ENCODE measurements at regions not wholly inside any gene's neighbourhood (a gene's known extent, or its start where the extent isn't known, plus 50 kb on each side); places are given as distances from the start of the nearest gene placed in this dataset.

DNA sequence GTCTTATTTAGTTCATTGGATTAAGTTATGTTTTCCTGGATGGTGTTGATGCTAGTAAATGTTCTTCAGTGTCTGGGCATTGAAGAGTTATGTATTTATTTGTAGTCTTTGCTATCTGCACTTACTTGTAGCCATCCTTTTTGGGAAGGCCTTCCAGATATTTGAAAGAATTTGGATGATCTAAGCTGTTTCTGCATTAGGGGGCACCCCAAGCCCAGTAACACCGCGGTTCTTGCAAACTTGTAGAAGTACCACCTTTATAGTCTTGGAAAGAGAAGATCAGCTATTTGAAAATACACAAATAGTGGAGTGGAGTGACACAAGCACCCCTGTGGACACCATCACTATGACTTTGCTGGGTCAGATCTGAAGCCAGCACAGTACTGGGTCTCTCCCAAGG is 175.9 kb upstream of the KIF2B start:
- no peaks in the 10 kb centered on the region for H3K36me3 ChIP-seq (ENCODE audit: control insufficient read depth in 4 of 4, insufficient read depth in 4 of 4, low read length in 3 of 4)
- H3K9me3 ChIP-seq (ENCODE audit: control extremely low read depth in 1 of 5, control insufficient read depth in 4 of 5, insufficient read depth in 2 of 5, low read depth in 1 of 5, low read length in 4 of 5), result no peaks in the 10 kb centered on the region
- H3K4me1 ChIP-seq (ENCODE audit: control extremely low read depth in 1 of 4, control insufficient read depth in 4 of 4, insufficient read depth in 4 of 4, low read length in 3 of 4), result no peaks in the 10 kb centered on the region
- no peaks in the 10 kb centered on the region for H3K27me3 ChIP-seq (replicated peaks in 2 of 5; ENCODE audit: control insufficient read depth in 4 of 5, insufficient read depth in 5 of 5, low read length in 4 of 5)
- no peak overlapping the region for H3K27ac ChIP-seq (ENCODE audit: insufficient read depth in 1 of 2, low read depth in 1 of 2, low read length in 2 of 2, poor library complexity in 1 of 2, severe bottlenecking in 2 of 2)
- POLR2A ChIA-PET, result no interaction called here
- WGBS (ENCODE audit: insufficient coverage), result 100% methylated on average over 2 of the region's 2 CpGs
- no peak for DNase-seq
- no peak overlapping the region for H3K4me3 ChIP-seq (ENCODE audit: control insufficient read depth in 1 of 7, extremely low read depth in 1 of 7, insufficient read depth in 4 of 7, low read depth in 2 of 7, low read length in 6 of 7)
- CTCF ChIA-PET, result no interaction called here

DNA sequence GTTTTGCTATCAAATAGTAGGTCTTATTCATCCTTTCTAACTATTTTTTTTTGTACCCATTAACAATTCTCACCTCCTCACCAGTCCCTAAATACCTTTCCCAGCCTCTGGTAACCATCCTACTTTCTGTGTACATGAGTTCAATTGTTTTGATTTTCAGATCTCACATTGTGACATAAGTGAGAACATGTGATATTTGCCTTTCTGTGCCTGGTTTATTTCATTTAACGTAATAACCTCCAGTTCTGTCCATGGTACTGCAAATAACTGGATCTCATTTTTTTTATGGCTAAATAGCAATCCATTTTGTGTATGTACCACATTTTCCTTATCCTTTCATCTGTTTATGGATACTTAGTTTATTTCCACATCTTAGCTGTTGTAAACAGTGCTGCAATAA is 181.9 kb upstream of the KIF2B start:
- no CpG with 5 or more reads among the region's 1 CpG for WGBS (ENCODE audit: insufficient coverage)
- no peaks in the 10 kb centered on the region for H3K36me3 ChIP-seq (ENCODE audit: control insufficient read depth in 4 of 4, insufficient read depth in 4 of 4, low read length in 3 of 4)
- no peak for DNase-seq
- no peak overlapping the region for H3K27ac ChIP-seq (ENCODE audit: insufficient read depth in 1 of 2, low read depth in 1 of 2, low read length in 2 of 2, poor library complexity in 1 of 2, severe bottlenecking in 2 of 2)
- POLR2A ChIA-PET, result no interaction called here
- H3K9me3 ChIP-seq (ENCODE audit: control extremely low read depth in 1 of 5, control insufficient read depth in 4 of 5, insufficient read depth in 2 of 5, low read depth in 1 of 5, low read length in 4 of 5), result no peaks in the 10 kb centered on the region
- no peaks in the 10 kb centered on the region for H3K4me1 ChIP-seq (ENCODE audit: control extremely low read depth in 1 of 4, control insufficient read depth in 4 of 4, insufficient read depth in 4 of 4, low read length in 3 of 4)
- H3K4me3 ChIP-seq (ENCODE audit: control insufficient read depth in 1 of 7, extremely low read depth in 1 of 7, insufficient read depth in 4 of 7, low read depth in 2 of 7, low read length in 6 of 7), result no peak overlapping the region
- H3K27me3 ChIP-seq (replicated peaks in 2 of 5; ENCODE audit: control insufficient read depth in 4 of 5, insufficient read depth in 5 of 5, low read length in 4 of 5), result no peaks in the 10 kb centered on the region
- CTCF ChIA-PET, result no interaction called here

DNA sequence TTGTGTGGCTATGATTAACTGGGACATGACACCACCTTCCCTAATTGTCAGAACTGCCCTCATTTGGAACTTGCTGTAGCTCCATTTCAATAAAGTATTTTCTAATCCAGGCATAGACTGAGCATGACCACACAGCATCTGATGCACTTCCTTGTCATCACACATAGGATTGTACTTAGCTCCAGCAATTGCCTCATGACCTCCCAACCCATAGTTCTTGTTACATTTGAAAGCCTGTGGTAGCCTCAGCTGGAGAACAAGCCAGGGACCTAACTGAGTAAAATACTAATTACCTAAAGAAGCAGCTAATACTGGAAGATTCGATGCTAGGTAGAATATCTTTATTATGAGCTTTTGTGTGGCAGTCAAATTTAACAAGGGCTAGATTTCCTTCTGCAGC is 187.3 kb upstream of the KIF2B start:
- H3K27ac ChIP-seq (ENCODE audit: insufficient read depth in 1 of 2, low read depth in 1 of 2, low read length in 2 of 2, poor library complexity in 1 of 2, severe bottlenecking in 2 of 2), result no peak overlapping the region
- no peaks in the 10 kb centered on the region for H3K36me3 ChIP-seq (ENCODE audit: control insufficient read depth in 4 of 4, insufficient read depth in 4 of 4, low read length in 3 of 4)
- CTCF ChIA-PET, result no interaction called here
- H3K27me3 ChIP-seq (replicated peaks in 2 of 5; ENCODE audit: control insufficient read depth in 4 of 5, insufficient read depth in 5 of 5, low read length in 4 of 5), result no peaks in the 10 kb centered on the region
- H3K4me3 ChIP-seq (ENCODE audit: control insufficient read depth in 1 of 7, extremely low read depth in 1 of 7, insufficient read depth in 4 of 7, low read depth in 2 of 7, low read length in 6 of 7), result no peak overlapping the region
- no CpG with 5 or more reads among the region's 1 CpG for WGBS (ENCODE audit: insufficient coverage)
- no peaks in the 10 kb centered on the region for H3K9me3 ChIP-seq (ENCODE audit: control extremely low read depth in 1 of 5, control insufficient read depth in 4 of 5, insufficient read depth in 2 of 5, low read depth in 1 of 5, low read length in 4 of 5)
- no peak for DNase-seq
- H3K4me1 ChIP-seq (ENCODE audit: control extremely low read depth in 1 of 4, control insufficient read depth in 4 of 4, insufficient read depth in 4 of 4, low read length in 3 of 4), result no peaks in the 10 kb centered on the region
- POLR2A ChIA-PET, result no interaction called here

DNA sequence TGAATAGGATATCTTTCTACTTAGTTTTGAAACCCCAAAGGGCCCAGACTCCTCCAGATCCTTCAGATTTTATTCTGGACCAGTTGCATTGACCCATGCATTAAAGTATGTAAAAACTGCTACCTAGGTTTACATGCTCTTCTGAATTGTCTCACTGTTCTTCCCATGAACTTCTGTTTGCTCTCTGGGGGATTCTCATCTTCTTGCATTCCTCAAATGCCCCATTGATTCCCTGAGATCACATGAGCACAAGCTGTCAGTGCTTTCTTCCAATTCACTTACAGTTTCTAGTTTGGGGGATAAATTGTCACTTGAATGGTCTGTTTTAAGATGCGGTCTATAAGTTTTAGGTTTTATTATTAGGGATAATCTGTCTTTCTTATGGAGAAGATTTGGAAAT is 188.9 kb upstream of the KIF2B start:
- no peaks in the 10 kb centered on the region for H3K4me1 ChIP-seq (ENCODE audit: control extremely low read depth in 1 of 4, control insufficient read depth in 4 of 4, insufficient read depth in 4 of 4, low read length in 3 of 4)
- no peaks in the 10 kb centered on the region for H3K27me3 ChIP-seq (replicated peaks in 2 of 5; ENCODE audit: control insufficient read depth in 4 of 5, insufficient read depth in 5 of 5, low read length in 4 of 5)
- H3K9me3 ChIP-seq (ENCODE audit: control extremely low read depth in 1 of 5, control insufficient read depth in 4 of 5, insufficient read depth in 2 of 5, low read depth in 1 of 5, low read length in 4 of 5), result no peaks in the 10 kb centered on the region
- POLR2A ChIA-PET, result no interaction called here
- H3K27ac ChIP-seq (ENCODE audit: insufficient read depth in 1 of 2, low read depth in 1 of 2, low read length in 2 of 2, poor library complexity in 1 of 2, severe bottlenecking in 2 of 2), result no peak overlapping the region
- no CpG with 5 or more reads among the region's 1 CpG for WGBS (ENCODE audit: insufficient coverage)
- CTCF ChIA-PET, result interaction anchor here (0.5 kb wide), 1 partner anchor 479 kb away, joined by 3 read pairs; no protein-coding TSS in a partner anchor
- H3K4me3 ChIP-seq (ENCODE audit: control insufficient read depth in 1 of 7, extremely low read depth in 1 of 7, insufficient read depth in 4 of 7, low read depth in 2 of 7, low read length in 6 of 7), result no peak overlapping the region
- H3K36me3 ChIP-seq (ENCODE audit: control insufficient read depth in 4 of 4, insufficient read depth in 4 of 4, low read length in 3 of 4), result no peaks in the 10 kb centered on the region
- no peak for DNase-seq

DNA sequence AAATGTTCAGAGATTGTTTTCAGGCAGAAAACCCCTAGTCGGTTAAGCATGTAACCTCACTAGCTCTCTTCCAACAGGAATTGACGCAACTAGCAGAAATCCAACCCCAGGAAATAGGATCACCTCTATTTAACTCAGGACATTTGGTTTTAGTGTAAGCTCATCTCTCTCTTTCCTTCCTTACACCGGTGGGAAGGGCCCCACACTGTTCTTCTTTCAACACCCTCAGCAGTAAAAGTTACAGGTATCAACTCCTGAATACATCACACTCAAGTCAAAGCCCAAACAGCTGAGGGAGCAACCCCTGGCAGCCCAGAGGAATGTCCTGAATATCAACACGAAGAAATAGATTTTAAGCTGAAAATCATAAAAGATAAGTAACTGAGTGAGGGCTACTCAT is 191.2 kb upstream of the KIF2B start:
- no peak overlapping the region for H3K4me3 ChIP-seq (ENCODE audit: control insufficient read depth in 1 of 7, extremely low read depth in 1 of 7, insufficient read depth in 4 of 7, low read depth in 2 of 7, low read length in 6 of 7)
- DNase-seq, result no peak
- H3K27ac ChIP-seq (ENCODE audit: insufficient read depth in 1 of 2, low read depth in 1 of 2, low read length in 2 of 2, poor library complexity in 1 of 2, severe bottlenecking in 2 of 2), result no peak overlapping the region
- CTCF ChIA-PET, result no interaction called here
- POLR2A ChIA-PET, result no interaction called here
- no peaks in the 10 kb centered on the region for H3K36me3 ChIP-seq (ENCODE audit: control insufficient read depth in 4 of 4, insufficient read depth in 4 of 4, low read length in 3 of 4)
- H3K4me1 ChIP-seq (ENCODE audit: control extremely low read depth in 1 of 4, control insufficient read depth in 4 of 4, insufficient read depth in 4 of 4, low read length in 3 of 4), result no peaks in the 10 kb centered on the region
- 83% methylated on average over 2 of the region's 4 CpGs for WGBS (ENCODE audit: insufficient coverage)
- H3K9me3 ChIP-seq (ENCODE audit: control extremely low read depth in 1 of 5, control insufficient read depth in 4 of 5, insufficient read depth in 2 of 5, low read depth in 1 of 5, low read length in 4 of 5), result no peaks in the 10 kb centered on the region
- no peaks in the 10 kb centered on the region for H3K27me3 ChIP-seq (replicated peaks in 2 of 5; ENCODE audit: control insufficient read depth in 4 of 5, insufficient read depth in 5 of 5, low read length in 4 of 5)

DNA sequence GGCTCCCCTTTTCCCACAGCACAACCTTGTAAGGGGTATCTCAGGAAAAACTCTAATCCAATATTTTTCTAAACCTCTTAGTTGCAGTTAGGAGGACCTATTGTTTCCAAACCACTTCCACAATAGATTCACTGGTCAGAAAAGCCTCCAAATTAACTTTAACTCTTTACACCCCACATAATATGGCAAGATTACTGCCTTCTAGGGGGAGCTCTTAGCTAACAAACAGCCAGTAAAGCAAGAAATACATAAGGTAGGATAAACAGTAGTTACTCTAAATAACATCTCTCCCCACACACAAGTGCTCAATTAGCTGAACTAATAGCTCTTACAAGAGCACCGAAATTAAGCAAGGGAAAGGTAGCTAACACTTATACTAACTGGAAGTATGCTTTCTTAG is 192.1 kb upstream of the KIF2B start:
- H3K27me3 ChIP-seq (replicated peaks in 2 of 5; ENCODE audit: control insufficient read depth in 4 of 5, insufficient read depth in 5 of 5, low read length in 4 of 5), result no peaks in the 10 kb centered on the region
- ChIA-PET CTCF (no interaction called here), POLR2A (no interaction called here)
- H3K4me1 ChIP-seq (ENCODE audit: control extremely low read depth in 1 of 4, control insufficient read depth in 4 of 4, insufficient read depth in 4 of 4, low read length in 3 of 4), result no peaks in the 10 kb centered on the region
- no peak overlapping the region for H3K27ac ChIP-seq (ENCODE audit: insufficient read depth in 1 of 2, low read depth in 1 of 2, low read length in 2 of 2, poor library complexity in 1 of 2, severe bottlenecking in 2 of 2)
- no peak for DNase-seq
- 100% methylated on average over 1 of the region's 1 CpG for WGBS (ENCODE audit: insufficient coverage)
- no peaks in the 10 kb centered on the region for H3K9me3 ChIP-seq (ENCODE audit: control extremely low read depth in 1 of 5, control insufficient read depth in 4 of 5, insufficient read depth in 2 of 5, low read depth in 1 of 5, low read length in 4 of 5)
- no peak overlapping the region for H3K4me3 ChIP-seq (ENCODE audit: control insufficient read depth in 1 of 7, extremely low read depth in 1 of 7, insufficient read depth in 4 of 7, low read depth in 2 of 7, low read length in 6 of 7)
- no peaks in the 10 kb centered on the region for H3K36me3 ChIP-seq (ENCODE audit: control insufficient read depth in 4 of 4, insufficient read depth in 4 of 4, low read length in 3 of 4)

DNA sequence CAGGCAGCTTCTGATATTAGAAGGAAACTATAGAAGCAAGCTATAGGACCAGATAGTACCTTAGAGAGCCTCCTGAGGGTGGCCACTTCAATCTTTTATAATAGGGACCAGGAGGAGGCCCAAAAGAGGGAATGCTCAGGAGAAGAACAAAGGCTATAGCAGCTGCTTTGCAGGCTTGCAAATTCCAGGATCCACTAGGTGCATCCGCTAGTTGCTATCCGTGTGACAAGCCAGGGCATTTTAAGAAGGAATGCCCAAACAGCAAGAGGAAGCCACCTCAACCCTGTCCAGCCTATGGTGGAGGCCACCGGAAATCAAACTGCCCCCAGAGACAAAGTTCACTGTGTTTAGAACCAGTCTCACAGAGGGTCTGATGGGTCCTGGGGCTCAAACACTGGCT is 192.6 kb upstream of the KIF2B start:
- H3K27me3 ChIP-seq (replicated peaks in 2 of 5; ENCODE audit: control insufficient read depth in 4 of 5, insufficient read depth in 5 of 5, low read length in 4 of 5), result no peaks in the 10 kb centered on the region
- H3K9me3 ChIP-seq (ENCODE audit: control extremely low read depth in 1 of 5, control insufficient read depth in 4 of 5, insufficient read depth in 2 of 5, low read depth in 1 of 5, low read length in 4 of 5), result no peaks in the 10 kb centered on the region
- no peak for DNase-seq
- no peak overlapping the region for H3K4me3 ChIP-seq (ENCODE audit: control insufficient read depth in 1 of 7, extremely low read depth in 1 of 7, insufficient read depth in 4 of 7, low read depth in 2 of 7, low read length in 6 of 7)
- WGBS (ENCODE audit: insufficient coverage), result 65% methylated on average over 3 of the region's 3 CpGs
- H3K27ac ChIP-seq (ENCODE audit: insufficient read depth in 1 of 2, low read depth in 1 of 2, low read length in 2 of 2, poor library complexity in 1 of 2, severe bottlenecking in 2 of 2), result no peak overlapping the region
- H3K36me3 ChIP-seq (ENCODE audit: control insufficient read depth in 4 of 4, insufficient read depth in 4 of 4, low read length in 3 of 4), result no peaks in the 10 kb centered on the region
- ChIA-PET POLR2A (no interaction called here), CTCF (no interaction called here)
- H3K4me1 ChIP-seq (ENCODE audit: control extremely low read depth in 1 of 4, control insufficient read depth in 4 of 4, insufficient read depth in 4 of 4, low read length in 3 of 4), result no peaks in the 10 kb centered on the region

DNA sequence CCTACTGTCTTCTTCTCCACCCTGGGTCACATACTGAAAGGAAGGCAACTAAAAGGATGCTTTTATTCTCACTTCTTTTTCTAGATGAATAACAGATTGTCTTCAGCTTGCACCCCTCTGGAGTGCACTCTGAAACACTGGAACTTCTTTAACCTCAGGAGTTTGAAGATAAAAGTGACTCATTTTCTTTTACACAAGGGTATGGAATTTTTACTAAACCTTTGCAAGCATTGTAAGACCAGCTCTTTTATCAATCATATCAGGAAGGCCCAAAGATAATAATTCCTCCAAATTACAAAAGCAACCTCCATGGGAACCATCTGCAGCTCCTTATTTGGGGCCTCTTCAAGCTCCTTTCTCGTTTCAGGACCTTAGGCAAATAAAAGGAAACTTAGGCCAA is 193.5 kb upstream of the KIF2B start:
- Histone ChIP-seq H3K9me3 (ENCODE audit: control extremely low read depth in 1 of 5, control insufficient read depth in 4 of 5, insufficient read depth in 2 of 5, low read depth in 1 of 5, low read length in 4 of 5) (no peaks in the 10 kb centered on the region), H3K27ac (ENCODE audit: insufficient read depth in 1 of 2, low read depth in 1 of 2, low read length in 2 of 2, poor library complexity in 1 of 2, severe bottlenecking in 2 of 2) (no peak overlapping the region), H3K4me1 (ENCODE audit: control extremely low read depth in 1 of 4, control insufficient read depth in 4 of 4, insufficient read depth in 4 of 4, low read length in 3 of 4) (no peaks in the 10 kb centered on the region), H3K36me3 (ENCODE audit: control insufficient read depth in 4 of 4, insufficient read depth in 4 of 4, low read length in 3 of 4) (no peaks in the 10 kb centered on the region), H3K4me3 (ENCODE audit: control insufficient read depth in 1 of 7, extremely low read depth in 1 of 7, insufficient read depth in 4 of 7, low read depth in 2 of 7, low read length in 6 of 7) (no peak overlapping the region), H3K27me3 (replicated peaks in 2 of 5; ENCODE audit: control insufficient read depth in 4 of 5, insufficient read depth in 5 of 5, low read length in 4 of 5) (no peaks in the 10 kb centered on the region)
- POLR2A ChIA-PET, result no interaction called here
- CTCF ChIA-PET, result no interaction called here
- DNase-seq, result no peak
- WGBS (ENCODE audit: insufficient coverage), result no CpG with 5 or more reads among the region's 1 CpG
